ENCODE measurements at regions not wholly inside any gene's neighbourhood (a gene's known extent, or its start where the extent isn't known, plus 50 kb on each side); places are given as distances from the start of the nearest gene placed in this dataset.

DNA sequence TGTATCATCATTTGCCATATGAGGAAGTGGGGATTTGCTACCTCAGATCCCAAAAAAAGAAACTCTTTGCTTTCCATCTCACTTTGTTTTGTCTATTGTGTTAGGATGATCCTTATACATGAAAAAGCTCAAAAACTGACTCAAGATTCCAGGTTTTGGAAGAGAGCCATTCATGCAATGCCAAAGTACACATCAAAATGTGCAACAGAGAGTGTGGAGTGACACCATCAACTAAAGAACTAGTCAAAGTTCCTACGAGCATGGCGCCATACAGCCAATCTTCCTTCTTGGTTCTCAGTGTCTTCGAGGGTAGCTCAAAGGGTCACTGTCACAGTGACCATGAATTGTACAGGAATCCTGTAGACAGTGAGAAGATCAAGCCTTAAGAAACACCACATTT, 255.8 kb upstream of the SASH1 start:
- DNase-seq (ENCODE audit: low read depth in 1 of 2, low spot score in 1 of 2), result no peak
- 76% methylated on average over 3 of the region's 3 CpGs for WGBS (ENCODE audit: missing lambda C conversion rate)
- Histone ChIP-seq H3K9me3 (no peaks in the 10 kb centered on the region), H3K4me2 (no peak overlapping the region), H3K27ac (no peak overlapping the region), H3K4me1 (no peaks in the 10 kb centered on the region), H3K4me3 (no peak overlapping the region)
- no peak for FAIRE-seq
- ChIA-PET POLR2A (no interaction called here), CTCF (no interaction called here)
- no peak for TF ChIP-seq ZSCAN20 (CRISPR knock-in tag; IDR thresholded peaks at IDR 0.05)
- no peak for TF ChIP-seq MAFK (IDR thresholded peaks at IDR 0.05; ENCODE audit: partially characterized antibody)
- TF ChIP-seq, protein P1, sequence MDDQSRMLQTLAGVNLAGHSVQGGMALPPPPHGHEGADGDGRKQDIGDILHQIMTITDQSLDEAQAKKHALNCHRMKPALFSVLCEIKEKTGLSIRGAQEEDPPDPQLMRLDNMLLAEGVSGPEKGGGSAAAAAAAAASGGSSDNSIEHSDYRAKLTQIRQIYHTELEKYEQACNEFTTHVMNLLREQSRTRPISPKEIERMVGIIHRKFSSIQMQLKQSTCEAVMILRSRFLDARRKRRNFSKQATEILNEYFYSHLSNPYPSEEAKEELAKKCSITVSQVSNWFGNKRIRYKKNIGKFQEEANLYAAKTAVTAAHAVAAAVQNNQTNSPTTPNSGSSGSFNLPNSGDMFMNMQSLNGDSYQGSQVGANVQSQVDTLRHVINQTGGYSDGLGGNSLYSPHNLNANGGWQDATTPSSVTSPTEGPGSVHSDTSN (IDR thresholded peaks at IDR 0.05), result no peak
- TF ChIP-seq, protein P2, sequence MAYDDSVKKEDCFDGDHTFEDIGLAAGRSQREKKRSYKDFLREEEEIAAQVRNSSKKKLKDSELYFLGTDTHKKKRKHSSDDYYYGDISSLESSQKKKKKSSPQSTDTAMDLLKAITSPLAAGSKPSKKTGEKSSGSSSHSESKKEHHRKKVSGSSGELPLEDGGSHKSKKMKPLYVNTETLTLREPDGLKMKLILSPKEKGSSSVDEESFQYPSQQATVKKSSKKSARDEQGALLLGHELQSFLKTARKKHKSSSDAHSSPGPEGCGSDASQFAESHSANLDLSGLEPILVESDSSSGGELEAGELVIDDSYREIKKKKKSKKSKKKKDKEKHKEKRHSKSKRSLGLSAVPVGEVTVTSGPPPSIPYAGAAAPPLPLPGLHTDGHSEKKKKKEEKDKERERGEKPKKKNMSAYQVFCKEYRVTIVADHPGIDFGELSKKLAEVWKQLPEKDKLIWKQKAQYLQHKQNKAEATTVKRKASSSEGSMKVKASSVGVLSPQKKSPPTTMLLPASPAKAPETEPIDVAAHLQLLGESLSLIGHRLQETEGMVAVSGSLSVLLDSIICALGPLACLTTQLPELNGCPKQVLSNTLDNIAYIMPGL (CRISPR knock-in tag; IDR thresholded peaks at IDR 0.05; ENCODE audit: borderline replicate concordance), result no peak
- TF ChIP-seq RARB (CRISPR knock-in tag; IDR thresholded peaks at IDR 0.05), result no peak
- no peak for TF ChIP-seq FOSB (CRISPR knock-in tag; IDR thresholded peaks at IDR 0.05)
- no peak for TF ChIP-seq FOSL2 (IDR thresholded peaks at IDR 0.05)
- no peak for TF ChIP-seq FOSL2 (CRISPR knock-in tag; IDR thresholded peaks at IDR 0.05)
- TF ChIP-seq PHF8 (IDR thresholded peaks at IDR 0.05; ENCODE audit: borderline replicate concordance, low read depth), result no peak
- TF ChIP-seq CHD2 (IDR thresholded peaks at IDR 0.05; ENCODE audit: low read length, partially characterized antibody), result no peak
- no peak for TF ChIP-seq HES2 (IDR thresholded peaks at IDR 0.05)
- TF ChIP-seq CBX2 (IDR thresholded peaks at IDR 0.05; ENCODE audit: borderline replicate concordance, low read depth), result no peak
- TF ChIP-seq JUNB (IDR thresholded peaks at IDR 0.05), result no peak
- no peak for TF ChIP-seq HDAC2 (IDR thresholded peaks at IDR 0.05)
- TF ChIP-seq, protein P3, sequence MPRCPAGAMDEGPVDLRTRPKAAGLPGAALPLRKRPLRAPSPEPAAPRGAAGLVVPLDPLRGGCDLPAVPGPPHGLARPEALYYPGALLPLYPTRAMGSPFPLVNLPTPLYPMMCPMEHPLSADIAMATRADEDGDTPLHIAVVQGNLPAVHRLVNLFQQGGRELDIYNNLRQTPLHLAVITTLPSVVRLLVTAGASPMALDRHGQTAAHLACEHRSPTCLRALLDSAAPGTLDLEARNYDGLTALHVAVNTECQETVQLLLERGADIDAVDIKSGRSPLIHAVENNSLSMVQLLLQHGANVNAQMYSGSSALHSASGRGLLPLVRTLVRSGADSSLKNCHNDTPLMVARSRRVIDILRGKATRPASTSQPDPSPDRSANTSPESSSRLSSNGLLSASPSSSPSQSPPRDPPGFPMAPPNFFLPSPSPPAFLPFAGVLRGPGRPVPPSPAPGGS (IDR thresholded peaks at IDR 0.05), result no peak
- TF ChIP-seq JUN (IDR thresholded peaks at IDR 0.05), result no peak
- TF ChIP-seq HEYL (CRISPR knock-in tag; IDR thresholded peaks at IDR 0.05), result no peak
- TF ChIP-seq ATOH8 (CRISPR knock-in tag; IDR thresholded peaks at IDR 0.05; ENCODE audit: low read depth), result no peak
- TF ChIP-seq E2F6 (IDR thresholded peaks at IDR 0.05; ENCODE audit: borderline replicate concordance, low read depth), result no peak
- TF ChIP-seq, protein P4, sequence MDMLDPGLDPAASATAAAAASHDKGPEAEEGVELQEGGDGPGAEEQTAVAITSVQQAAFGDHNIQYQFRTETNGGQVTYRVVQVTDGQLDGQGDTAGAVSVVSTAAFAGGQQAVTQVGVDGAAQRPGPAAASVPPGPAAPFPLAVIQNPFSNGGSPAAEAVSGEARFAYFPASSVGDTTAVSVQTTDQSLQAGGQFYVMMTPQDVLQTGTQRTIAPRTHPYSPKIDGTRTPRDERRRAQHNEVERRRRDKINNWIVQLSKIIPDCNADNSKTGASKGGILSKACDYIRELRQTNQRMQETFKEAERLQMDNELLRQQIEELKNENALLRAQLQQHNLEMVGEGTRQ (IDR thresholded peaks at IDR 0.05), result no peak
- no peak for TF ChIP-seq RAD21 (conservative IDR thresholded peaks at IDR 0.05 in 1 of 2, IDR thresholded peaks at IDR 0.05 in 1 of 2)
- ATAC-seq, result no peak

DNA sequence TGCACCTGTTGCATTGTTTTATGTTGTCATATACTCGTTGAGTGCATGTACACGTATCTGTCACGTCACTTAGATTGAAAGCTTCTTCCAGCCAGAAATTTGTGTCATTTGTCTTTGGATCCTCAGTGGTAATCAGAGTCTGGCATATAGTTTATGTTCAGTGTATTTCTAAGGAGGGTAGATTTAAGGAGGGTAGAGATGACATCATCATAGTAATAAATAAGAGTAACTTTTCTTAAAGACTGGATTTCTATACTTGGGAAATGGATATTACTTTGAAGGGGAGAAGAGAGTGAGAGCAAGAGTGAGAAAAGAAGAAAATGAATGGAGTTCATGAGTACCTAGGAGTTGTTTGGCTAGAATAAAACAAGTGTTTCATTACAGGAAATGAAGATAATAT, 255.0 kb upstream of the SASH1 start:
- POLR2A ChIA-PET, result no interaction called here
- Histone ChIP-seq H3K4me3 (no peak overlapping the region), H3K9me3 (no peaks in the 10 kb centered on the region), H3K4me1 (no peaks in the 10 kb centered on the region), H3K27ac (no peak overlapping the region), H3K4me2 (no peak overlapping the region)
- TF ChIP-seq ZFP36 (IDR thresholded peaks at IDR 0.05; ENCODE audit: borderline replicate concordance, partially characterized antibody) (no peak), CBX2 (IDR thresholded peaks at IDR 0.05; ENCODE audit: borderline replicate concordance, low read depth) (no peak), RFX5 (IDR thresholded peaks at IDR 0.05) (no peak), TFCP2L1 (CRISPR knock-in tag; IDR thresholded peaks at IDR 0.05) (no peak)
- TF ChIP-seq, protein P5, sequence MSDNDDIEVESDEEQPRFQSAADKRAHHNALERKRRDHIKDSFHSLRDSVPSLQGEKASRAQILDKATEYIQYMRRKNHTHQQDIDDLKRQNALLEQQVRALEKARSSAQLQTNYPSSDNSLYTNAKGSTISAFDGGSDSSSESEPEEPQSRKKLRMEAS (IDR thresholded peaks at IDR 0.05), result no peak
- DNase-seq (ENCODE audit: low read depth in 1 of 2, low spot score in 1 of 2) (no peak), ATAC-seq (no peak), FAIRE-seq (no peak)
- CTCF ChIA-PET, result no interaction called here
- WGBS (ENCODE audit: missing lambda C conversion rate), result 73% methylated on average over 3 of the region's 3 CpGs
